ENCODE measurements at regions not wholly inside any gene's neighbourhood (a gene's known extent, or its start where the extent isn't known, plus 50 kb on each side); places are given as distances from the start of the nearest gene placed in this dataset.

DNA sequence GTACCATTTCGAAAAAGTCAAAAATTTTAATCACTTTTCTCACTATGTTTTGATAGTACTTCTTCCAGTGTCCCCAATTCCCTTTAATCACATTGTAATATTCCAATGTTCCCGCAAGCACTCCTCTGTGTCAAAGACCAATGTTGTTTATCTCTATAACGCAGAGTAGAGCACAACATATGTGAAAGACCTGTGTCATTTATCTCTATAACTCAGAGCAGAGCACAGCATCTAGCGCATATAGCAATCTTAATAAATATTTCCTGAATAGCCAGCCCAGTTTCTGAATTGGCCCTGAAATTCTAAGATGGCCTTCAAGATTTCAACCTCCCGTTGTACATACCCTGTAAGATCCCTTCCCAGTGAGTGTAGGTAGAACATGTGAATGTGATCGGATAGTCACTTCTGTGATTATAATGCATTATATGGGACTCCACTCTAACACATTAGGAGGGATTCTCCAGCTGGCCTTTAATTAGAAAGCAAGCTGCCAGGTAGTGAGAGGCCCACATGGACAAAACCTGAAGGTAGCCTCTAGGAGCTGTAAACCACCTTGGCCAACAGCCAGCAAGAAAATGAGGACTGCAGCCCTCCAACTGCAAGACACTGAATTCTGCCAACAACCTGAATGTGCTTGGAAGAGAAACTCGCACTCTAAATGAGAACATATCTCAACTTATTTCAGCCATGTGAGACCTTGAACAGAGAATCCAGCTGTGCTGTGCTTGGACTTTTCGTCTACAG, 238.8 kb upstream of the SYT10 start:
- no peak for TF ChIP-seq CEBPB (IDR thresholded peaks at IDR 0.05; ENCODE audit: borderline replicate concordance, low read depth, low read length)
- TF ChIP-seq, protein P1, sequence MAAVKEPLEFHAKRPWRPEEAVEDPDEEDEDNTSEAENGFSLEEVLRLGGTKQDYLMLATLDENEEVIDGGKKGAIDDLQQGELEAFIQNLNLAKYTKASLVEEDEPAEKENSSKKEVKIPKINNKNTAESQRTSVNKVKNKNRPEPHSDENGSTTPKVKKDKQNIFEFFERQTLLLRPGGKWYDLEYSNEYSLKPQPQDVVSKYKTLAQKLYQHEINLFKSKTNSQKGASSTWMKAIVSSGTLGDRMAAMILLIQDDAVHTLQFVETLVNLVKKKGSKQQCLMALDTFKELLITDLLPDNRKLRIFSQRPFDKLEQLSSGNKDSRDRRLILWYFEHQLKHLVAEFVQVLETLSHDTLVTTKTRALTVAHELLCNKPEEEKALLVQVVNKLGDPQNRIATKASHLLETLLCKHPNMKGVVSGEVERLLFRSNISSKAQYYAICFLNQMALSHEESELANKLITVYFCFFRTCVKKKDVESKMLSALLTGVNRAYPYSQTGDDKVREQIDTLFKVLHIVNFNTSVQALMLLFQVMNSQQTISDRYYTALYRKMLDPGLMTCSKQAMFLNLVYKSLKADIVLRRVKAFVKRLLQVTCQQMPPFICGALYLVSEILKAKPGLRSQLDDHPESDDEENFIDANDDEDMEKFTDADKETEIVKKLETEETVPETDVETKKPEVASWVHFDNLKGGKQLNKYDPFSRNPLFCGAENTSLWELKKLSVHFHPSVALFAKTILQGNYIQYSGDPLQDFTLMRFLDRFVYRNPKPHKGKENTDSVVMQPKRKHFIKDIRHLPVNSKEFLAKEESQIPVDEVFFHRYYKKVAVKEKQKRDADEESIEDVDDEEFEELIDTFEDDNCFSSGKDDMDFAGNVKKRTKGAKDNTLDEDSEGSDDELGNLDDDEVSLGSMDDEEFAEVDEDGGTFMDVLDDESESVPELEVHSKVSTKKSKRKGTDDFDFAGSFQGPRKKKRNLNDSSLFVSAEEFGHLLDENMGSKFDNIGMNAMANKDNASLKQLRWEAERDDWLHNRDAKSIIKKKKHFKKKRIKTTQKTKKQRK (IDR thresholded peaks at IDR 0.05; ENCODE audit: low read length) = no peak
- no peak for TF ChIP-seq MXI1 (IDR thresholded peaks at IDR 0.05; ENCODE audit: borderline replicate concordance, low read depth, low read length)
- TF ChIP-seq KAT8 (CRISPR knock-in tag; IDR thresholded peaks at IDR 0.05) = no peak
- no peak for TF ChIP-seq ZNF629 (CRISPR knock-in tag; conservative IDR thresholded peaks at IDR 0.05)
- no peak for TF ChIP-seq GTF2F1 (IDR thresholded peaks at IDR 0.05; ENCODE audit: low read length)
- no peak for TF ChIP-seq GFI1 (CRISPR knock-in tag; IDR thresholded peaks at IDR 0.05; ENCODE audit: borderline replicate concordance)
- TF ChIP-seq, protein P2, sequence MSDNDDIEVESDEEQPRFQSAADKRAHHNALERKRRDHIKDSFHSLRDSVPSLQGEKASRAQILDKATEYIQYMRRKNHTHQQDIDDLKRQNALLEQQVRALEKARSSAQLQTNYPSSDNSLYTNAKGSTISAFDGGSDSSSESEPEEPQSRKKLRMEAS (IDR thresholded peaks at IDR 0.05) = no peak
- no peak for TF ChIP-seq NFATC3 (CRISPR knock-in tag; IDR thresholded peaks at IDR 0.05)
- TF ChIP-seq ZFP36 (IDR thresholded peaks at IDR 0.05; ENCODE audit: borderline replicate concordance, low read depth, low read length, partially characterized antibody) = no peak
- TF ChIP-seq, protein P3, sequence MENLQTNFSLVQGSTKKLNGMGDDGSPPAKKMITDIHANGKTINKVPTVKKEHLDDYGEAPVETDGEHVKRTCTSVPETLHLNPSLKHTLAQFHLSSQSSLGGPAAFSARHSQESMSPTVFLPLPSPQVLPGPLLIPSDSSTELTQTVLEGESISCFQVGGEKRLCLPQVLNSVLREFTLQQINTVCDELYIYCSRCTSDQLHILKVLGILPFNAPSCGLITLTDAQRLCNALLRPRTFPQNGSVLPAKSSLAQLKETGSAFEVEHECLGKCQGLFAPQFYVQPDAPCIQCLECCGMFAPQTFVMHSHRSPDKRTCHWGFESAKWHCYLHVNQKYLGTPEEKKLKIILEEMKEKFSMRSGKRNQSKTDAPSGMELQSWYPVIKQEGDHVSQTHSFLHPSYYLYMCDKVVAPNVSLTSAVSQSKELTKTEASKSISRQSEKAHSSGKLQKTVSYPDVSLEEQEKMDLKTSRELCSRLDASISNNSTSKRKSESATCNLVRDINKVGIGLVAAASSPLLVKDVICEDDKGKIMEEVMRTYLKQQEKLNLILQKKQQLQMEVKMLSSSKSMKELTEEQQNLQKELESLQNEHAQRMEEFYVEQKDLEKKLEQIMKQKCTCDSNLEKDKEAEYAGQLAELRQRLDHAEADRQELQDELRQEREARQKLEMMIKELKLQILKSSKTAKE (CRISPR knock-in tag; IDR thresholded peaks at IDR 0.05; ENCODE audit: borderline replicate concordance) = no peak
- no peak for TF ChIP-seq NR2F2 (IDR thresholded peaks at IDR 0.05; ENCODE audit: borderline replicate concordance, low read depth)

Measured in HepG2 (cell line).